ENCODE measurements at regions not wholly inside any gene's neighbourhood (a gene's known extent, or its start where the extent isn't known, plus 50 kb on each side); places are given as distances from the start of the nearest gene placed in this dataset.

DNA sequence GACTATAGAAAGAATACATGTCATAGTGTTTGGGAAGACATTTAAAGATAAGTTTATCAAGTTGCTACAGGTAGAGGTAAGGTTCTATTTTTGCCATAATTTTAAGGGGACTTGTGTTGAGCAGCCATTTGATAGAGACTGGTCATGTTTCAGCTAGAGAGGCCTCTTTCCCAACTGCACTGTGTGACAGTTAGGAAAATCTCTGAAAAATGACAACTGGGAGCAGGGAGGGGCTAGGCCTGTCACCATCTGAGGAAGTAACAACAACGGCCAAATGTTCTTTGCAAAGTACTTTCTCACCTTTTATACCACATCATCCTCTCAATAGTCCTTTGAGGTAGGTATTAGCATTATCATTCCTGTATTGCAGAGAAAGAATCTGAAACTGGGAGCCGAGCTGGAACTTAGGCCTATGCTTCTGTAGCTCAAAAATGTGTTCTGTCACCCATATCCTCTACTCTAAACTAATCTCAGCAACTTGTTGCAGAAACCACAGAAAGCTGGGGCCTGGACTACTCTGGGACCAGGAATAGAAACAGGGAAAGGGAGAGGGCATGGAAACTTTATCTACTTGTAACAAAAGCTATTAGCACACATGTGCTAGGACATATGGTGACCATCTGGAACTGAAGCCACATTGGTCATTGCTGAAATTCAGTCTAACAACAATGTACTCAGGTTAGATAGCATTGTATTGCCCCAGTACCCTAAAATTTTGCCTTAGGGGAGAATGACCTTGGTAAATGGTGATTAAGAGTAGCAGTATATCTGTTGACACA, 198.9 kb downstream of the MID1IP1 start:
- H3K27me3 ChIP-seq: peaks cover 0 to 17% of the 10 kb centered on the region in 2 donors
- no peaks in the 10 kb centered on the region for H3K36me3 ChIP-seq
- intact Hi-C loops (cut with DNase I; ENCODE audit: low total_unique reads): no loop called here
- DNase-seq (ENCODE audit: low spot score in 2 of 2): no peak
- H3K27ac ChIP-seq: no peak overlapping the region
- H3K9me3 ChIP-seq: no peaks in the 10 kb centered on the region
- TF ChIP-seq, protein P1, sequence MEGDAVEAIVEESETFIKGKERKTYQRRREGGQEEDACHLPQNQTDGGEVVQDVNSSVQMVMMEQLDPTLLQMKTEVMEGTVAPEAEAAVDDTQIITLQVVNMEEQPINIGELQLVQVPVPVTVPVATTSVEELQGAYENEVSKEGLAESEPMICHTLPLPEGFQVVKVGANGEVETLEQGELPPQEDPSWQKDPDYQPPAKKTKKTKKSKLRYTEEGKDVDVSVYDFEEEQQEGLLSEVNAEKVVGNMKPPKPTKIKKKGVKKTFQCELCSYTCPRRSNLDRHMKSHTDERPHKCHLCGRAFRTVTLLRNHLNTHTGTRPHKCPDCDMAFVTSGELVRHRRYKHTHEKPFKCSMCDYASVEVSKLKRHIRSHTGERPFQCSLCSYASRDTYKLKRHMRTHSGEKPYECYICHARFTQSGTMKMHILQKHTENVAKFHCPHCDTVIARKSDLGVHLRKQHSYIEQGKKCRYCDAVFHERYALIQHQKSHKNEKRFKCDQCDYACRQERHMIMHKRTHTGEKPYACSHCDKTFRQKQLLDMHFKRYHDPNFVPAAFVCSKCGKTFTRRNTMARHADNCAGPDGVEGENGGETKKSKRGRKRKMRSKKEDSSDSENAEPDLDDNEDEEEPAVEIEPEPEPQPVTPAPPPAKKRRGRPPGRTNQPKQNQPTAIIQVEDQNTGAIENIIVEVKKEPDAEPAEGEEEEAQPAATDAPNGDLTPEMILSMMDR (IDR thresholded peaks at IDR 0.05): no peak
- TF ChIP-seq POLR2AphosphoS5 (IDR thresholded peaks at IDR 0.05) (no peak), POLR2A (IDR thresholded peaks at IDR 0.05) (no peak)
- no peak overlapping the region for H3K4me3 ChIP-seq
- H3K4me1 ChIP-seq: no peaks in the 10 kb centered on the region

DNA sequence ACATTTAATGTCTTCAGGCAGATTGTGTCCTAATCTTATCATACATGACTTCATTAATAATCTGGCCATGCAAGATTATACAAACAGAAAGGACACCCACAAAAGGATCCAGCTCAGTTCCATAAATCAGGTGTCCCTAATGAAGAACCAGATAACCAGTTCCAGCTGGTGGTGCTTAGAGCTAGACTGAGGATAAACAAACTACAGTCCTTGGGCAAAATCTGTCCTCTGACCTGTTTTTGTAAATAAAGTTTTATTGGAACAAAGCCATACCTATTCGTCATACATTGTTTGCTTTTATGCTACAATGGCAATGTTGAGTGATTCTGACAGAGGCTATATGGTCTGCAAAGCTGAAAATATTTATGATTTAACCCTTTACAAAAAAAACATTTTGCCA, 199.5 kb downstream of the MID1IP1 start:
- Histone ChIP-seq H3K9me3 (no peaks in the 10 kb centered on the region), H3K4me1 (no peaks in the 10 kb centered on the region), H3K4me3 (no peak overlapping the region), H3K36me3 (no peaks in the 10 kb centered on the region), H3K27me3 (peaks cover 0 to 11% of the 10 kb centered on the region in 2 donors), H3K27ac (no peak overlapping the region)
- no peak for DNase-seq (ENCODE audit: low spot score in 2 of 2)
- TF ChIP-seq POLR2AphosphoS5 (IDR thresholded peaks at IDR 0.05) (no peak), POLR2A (IDR thresholded peaks at IDR 0.05) (no peak)
- TF ChIP-seq, protein P1 (IDR thresholded peaks at IDR 0.05): no peak
- intact Hi-C loops (cut with DNase I; ENCODE audit: low total_unique reads): no loop called here

DNA sequence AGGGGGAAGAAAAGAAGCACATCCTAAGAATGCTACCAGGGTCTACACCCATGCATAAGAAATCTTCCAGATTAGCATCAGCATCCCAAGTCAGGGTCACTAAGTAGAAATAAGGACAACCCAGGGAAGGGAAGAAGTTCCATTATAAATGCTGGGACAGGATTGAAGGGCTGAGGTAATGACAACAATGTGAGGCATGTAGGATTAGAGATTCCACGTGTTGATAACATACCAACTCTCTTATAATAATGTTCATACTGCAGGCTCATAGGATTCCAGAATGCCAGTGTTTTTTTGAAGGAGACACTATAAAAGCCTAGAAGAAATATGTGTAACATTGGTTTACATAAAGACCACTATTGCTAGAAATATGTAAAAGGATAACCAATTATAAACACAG, 201.2 kb downstream of the MID1IP1 start:
- no peaks in the 10 kb centered on the region for H3K4me1 ChIP-seq
- H3K36me3 ChIP-seq: no peaks in the 10 kb centered on the region
- intact Hi-C loops (cut with DNase I; ENCODE audit: low total_unique reads): no loop called here
- TF ChIP-seq, protein P1 (IDR thresholded peaks at IDR 0.05): no peak
- TF ChIP-seq POLR2A (IDR thresholded peaks at IDR 0.05) (no peak), POLR2AphosphoS5 (IDR thresholded peaks at IDR 0.05) (no peak)
- peaks cover 0 to 24% of the 10 kb centered on the region in 2 donors for H3K27me3 ChIP-seq
- H3K27ac ChIP-seq: no peak overlapping the region
- no peak for DNase-seq (ENCODE audit: low spot score in 2 of 2)
- no peak overlapping the region for H3K4me3 ChIP-seq
- no peaks in the 10 kb centered on the region for H3K9me3 ChIP-seq

DNA sequence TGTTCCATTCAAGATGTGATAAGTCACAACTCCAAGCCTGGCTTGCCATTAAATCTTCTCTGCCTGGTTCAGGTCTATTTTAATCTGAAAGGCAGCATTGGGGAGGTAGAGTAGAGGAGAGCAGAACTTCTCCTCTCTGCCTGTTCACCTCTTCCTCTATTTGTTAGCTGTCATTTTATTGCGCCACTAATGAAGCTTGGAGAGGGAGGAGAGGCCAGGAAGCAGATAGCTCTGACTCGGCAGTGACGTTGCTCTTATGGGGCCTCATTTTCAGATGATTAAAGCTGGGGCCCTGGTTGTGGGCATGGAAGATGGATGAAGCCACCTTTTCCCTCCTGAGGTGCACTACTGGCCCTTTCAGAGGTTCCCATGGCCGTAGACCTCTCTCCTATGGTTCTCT, 207.3 kb downstream of the MID1IP1 start:
- Histone ChIP-seq H3K9me3 (no peaks in the 10 kb centered on the region), H3K27ac (no peak overlapping the region), H3K36me3 (no peaks in the 10 kb centered on the region), H3K4me1 (no peaks in the 10 kb centered on the region), H3K27me3 (peaks cover 0 to 52% of the 10 kb centered on the region in 2 donors), H3K4me3 (no peak overlapping the region)
- intact Hi-C loops (cut with DNase I; ENCODE audit: low total_unique reads): no loop called here
- TF ChIP-seq POLR2AphosphoS5 (IDR thresholded peaks at IDR 0.05): no peak
- no peak for TF ChIP-seq POLR2A (IDR thresholded peaks at IDR 0.05)
- no peak for DNase-seq (ENCODE audit: low spot score in 2 of 2)

DNA sequence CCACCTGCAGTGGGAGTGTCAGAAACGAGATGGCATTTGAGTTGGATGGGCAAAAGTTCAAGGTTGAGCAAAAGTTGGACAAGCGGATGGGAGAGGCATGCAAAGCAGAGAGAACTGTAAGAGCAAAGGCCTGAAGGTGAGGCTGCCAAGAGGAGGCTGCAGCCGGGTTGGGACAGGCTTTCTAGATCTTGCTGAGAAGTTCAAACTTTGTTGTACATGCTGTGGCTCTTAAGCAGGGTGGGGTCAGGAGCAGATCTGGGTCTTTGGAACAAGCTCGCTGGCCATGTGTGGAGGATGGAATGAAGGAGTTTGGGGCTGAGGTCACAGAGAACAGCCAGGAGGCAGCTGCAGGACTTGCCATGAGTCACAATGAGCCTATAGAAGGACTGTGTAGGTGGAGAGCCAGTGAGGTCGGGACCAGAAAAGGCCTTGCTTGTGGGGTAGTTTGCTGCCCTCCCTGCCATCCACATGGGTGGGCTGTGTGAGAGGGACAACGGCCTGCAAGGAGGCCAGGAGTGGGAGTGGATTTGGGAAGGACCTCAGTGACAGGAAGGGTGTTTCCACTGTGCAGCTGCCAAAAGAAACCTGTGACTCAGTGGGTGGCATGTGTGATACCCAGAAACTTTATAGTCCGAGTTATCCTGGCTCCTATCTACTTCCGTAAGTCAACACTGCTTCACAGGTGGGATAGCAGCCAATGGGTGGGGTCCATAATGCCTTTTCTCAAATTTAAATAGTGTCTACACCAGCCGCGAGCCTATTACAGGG, 210.4 kb downstream of the MID1IP1 start:
- intact Hi-C loops (cut with DNase I; ENCODE audit: low total_unique reads): no loop called here

More for the DNA sequence above, 210.4 kb downstream of the MID1IP1 start:
- TF ChIP-seq, protein P1 (IDR thresholded peaks at IDR 0.05): no peak
- TF ChIP-seq POLR2AphosphoS5 (IDR thresholded peaks at IDR 0.05): no peak
- no peak for TF ChIP-seq POLR2A (IDR thresholded peaks at IDR 0.05)
- H3K9me3 ChIP-seq: no peaks in the 10 kb centered on the region
- H3K4me1 ChIP-seq: no peaks in the 10 kb centered on the region
- H3K4me3 ChIP-seq: no peak overlapping the region
- H3K27me3 ChIP-seq: peaks cover 0 to 58% of the 10 kb centered on the region in 2 donors
- no peak overlapping the region for H3K27ac ChIP-seq
- DNase-seq (ENCODE audit: low spot score in 2 of 2): no peak
- no peaks in the 10 kb centered on the region for H3K36me3 ChIP-seq
